ENCODE measurements at regions not wholly inside any gene's neighbourhood (a gene's known extent, or its start where the extent isn't known, plus 50 kb on each side); places are given as distances from the start of the nearest gene placed in this dataset.

DNA sequence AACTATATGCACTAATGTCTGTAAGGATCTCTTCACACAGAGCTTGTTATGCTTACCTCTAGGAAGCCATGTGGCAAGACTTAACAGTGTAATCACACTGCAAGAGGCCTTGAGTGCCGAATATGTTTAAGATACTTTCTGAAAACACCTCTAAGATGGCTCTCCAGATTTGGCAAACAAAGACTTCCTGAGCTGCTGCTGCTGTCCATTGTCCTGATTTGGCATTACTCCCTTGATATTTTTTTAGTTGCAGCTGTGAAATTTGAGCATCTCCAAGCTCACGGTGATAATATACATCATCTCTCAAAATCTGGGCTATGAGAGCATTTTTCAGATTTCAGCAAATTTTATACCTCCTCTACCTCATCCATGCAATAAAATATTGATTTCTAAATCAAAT is 384.5 kb upstream of the CDH6 start:
- Histone ChIP-seq H2BK120ac (ENCODE audit: low read depth, low read length) (no peak overlapping the region), H3K4me1 (ENCODE audit: control insufficient read depth, insufficient read depth, low read depth, low read length) (no peaks in the 10 kb centered on the region), H2BK12ac (ENCODE audit: low read length in 2 of 2) (no peak overlapping the region), H4K91ac (ENCODE audit: low read length) (no peak overlapping the region), H3K79me1 (replicated peaks; ENCODE audit: low read length, poor library complexity, severe bottlenecking) (no peaks in the 10 kb centered on the region), H3K9ac (ENCODE audit: low read length) (no peak overlapping the region), H2BK15ac (ENCODE audit: low read depth, poor library complexity, severe bottlenecking) (no peak overlapping the region), H4K8ac (ENCODE audit: low read length) (no peak overlapping the region), H3K18ac (ENCODE audit: low read depth in 1 of 2, low read length in 2 of 2) (no peak overlapping the region), H3K9me3 (ENCODE audit: control insufficient read depth, low read length) (peaks cover 6% of the 10 kb centered on the region), H2AK5ac (ENCODE audit: low read length, severe bottlenecking) (no peak overlapping the region), H3K4ac (ENCODE audit: low read depth in 1 of 2, low read length in 2 of 2) (no peak overlapping the region), H3K14ac (ENCODE audit: low read length in 2 of 2) (no peak overlapping the region), H2AFZ (ENCODE audit: low read depth, low read length) (no peak overlapping the region), H3K4me3 (ENCODE audit: insufficient read depth in 1 of 2, low read depth in 1 of 2, low read length in 2 of 2) (no peak overlapping the region), H3K23ac (ENCODE audit: low read length in 2 of 2) (no peak overlapping the region), H3K27me3 (ENCODE audit: control insufficient read depth in 1 of 2, insufficient read depth in 1 of 2, low read length in 2 of 2) (no peaks in the 10 kb centered on the region), H3K36me3 (ENCODE audit: control insufficient read depth in 1 of 2, insufficient read depth in 2 of 2, low read depth in 1 of 2, low read length in 2 of 2) (no peaks in the 10 kb centered on the region), H3K4me2 (ENCODE audit: low read length, poor library complexity, severe bottlenecking) (no peak overlapping the region), H3K27ac (ENCODE audit: low read length, poor library complexity, severe bottlenecking) (no peak overlapping the region), H2BK5ac (ENCODE audit: low read depth, low read length, poor library complexity, severe bottlenecking) (no peak overlapping the region)
- WGBS, result 39% methylated on average over 2 of the region's 2 CpGs
- no peak for DNase-seq

DNA sequence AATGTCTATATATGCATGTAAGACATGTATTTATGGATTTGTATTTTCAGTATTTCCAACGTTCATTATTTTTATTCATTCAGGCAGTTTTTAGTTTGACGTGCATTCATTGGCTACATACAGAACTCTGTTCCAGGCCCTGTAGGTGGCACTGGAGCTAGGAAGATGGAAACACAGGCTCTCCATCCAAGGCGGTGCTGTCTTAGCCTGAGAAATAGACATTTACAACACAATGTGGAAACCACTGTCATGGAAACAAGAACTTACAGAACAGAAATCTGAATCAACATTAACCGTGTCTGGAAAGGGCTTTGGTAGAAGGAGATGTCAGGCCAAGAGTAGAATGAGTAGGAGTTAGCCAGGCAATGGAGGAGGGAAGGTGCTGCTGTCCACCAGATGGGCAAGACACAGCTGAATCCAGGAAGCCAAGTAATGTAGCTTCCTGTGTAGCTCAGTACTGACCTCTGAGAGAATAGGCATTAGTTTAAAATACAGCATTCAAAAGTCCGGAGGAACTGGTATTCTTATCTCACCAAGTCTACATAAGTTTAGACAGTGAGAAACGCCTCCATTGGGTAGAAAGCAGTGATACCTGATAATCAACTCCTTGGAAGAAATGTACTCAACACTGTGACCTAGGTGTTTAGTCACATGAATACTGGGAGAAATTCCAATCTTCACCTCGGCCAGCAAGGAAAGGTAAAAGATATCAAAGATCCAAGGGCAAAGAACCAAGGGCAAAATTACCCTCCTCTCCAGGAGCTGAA is 388.6 kb upstream of the CDH6 start:
- no peak overlapping the region for H3K23ac ChIP-seq (ENCODE audit: low read length in 2 of 2)
- no peak overlapping the region for H3K4ac ChIP-seq (ENCODE audit: low read depth in 1 of 2, low read length in 2 of 2)
- no peak overlapping the region for H2BK120ac ChIP-seq (ENCODE audit: low read depth, low read length)
- H3K18ac ChIP-seq (ENCODE audit: low read depth in 1 of 2, low read length in 2 of 2), result no peak overlapping the region
- H2AK5ac ChIP-seq (ENCODE audit: low read length, severe bottlenecking), result no peak overlapping the region
- H3K27ac ChIP-seq (ENCODE audit: low read length, poor library complexity, severe bottlenecking), result no peak overlapping the region
- no peak overlapping the region for H2AFZ ChIP-seq (ENCODE audit: low read depth, low read length)
- no peak overlapping the region for H3K4me2 ChIP-seq (ENCODE audit: low read length, poor library complexity, severe bottlenecking)
- H3K79me1 ChIP-seq (replicated peaks; ENCODE audit: low read length, poor library complexity, severe bottlenecking), result no peaks in the 10 kb centered on the region
- no peak overlapping the region for H2BK15ac ChIP-seq (ENCODE audit: low read depth, poor library complexity, severe bottlenecking)
- H3K9ac ChIP-seq (ENCODE audit: low read length), result no peak overlapping the region
- no peak overlapping the region for H4K8ac ChIP-seq (ENCODE audit: low read length)
- no peaks in the 10 kb centered on the region for H3K27me3 ChIP-seq (ENCODE audit: control insufficient read depth in 1 of 2, insufficient read depth in 1 of 2, low read length in 2 of 2)
- no peak overlapping the region for H4K91ac ChIP-seq (ENCODE audit: low read length)
- DNase-seq, result no peak
- H3K14ac ChIP-seq (ENCODE audit: low read length in 2 of 2), result no peak overlapping the region
- no peaks in the 10 kb centered on the region for H3K4me1 ChIP-seq (ENCODE audit: control insufficient read depth, insufficient read depth, low read depth, low read length)
- WGBS, result 56% methylated on average over 6 of the region's 7 CpGs
- no peak overlapping the region for H3K4me3 ChIP-seq (ENCODE audit: insufficient read depth in 1 of 2, low read depth in 1 of 2, low read length in 2 of 2)
- no peak overlapping the region for H2BK12ac ChIP-seq (ENCODE audit: low read length in 2 of 2)
- H3K36me3 ChIP-seq (ENCODE audit: control insufficient read depth in 1 of 2, insufficient read depth in 2 of 2, low read depth in 1 of 2, low read length in 2 of 2), result no peaks in the 10 kb centered on the region
- H2BK5ac ChIP-seq (ENCODE audit: low read depth, low read length, poor library complexity, severe bottlenecking), result no peak overlapping the region
- peaks cover 6% of the 10 kb centered on the region for H3K9me3 ChIP-seq (ENCODE audit: control insufficient read depth, low read length)

DNA sequence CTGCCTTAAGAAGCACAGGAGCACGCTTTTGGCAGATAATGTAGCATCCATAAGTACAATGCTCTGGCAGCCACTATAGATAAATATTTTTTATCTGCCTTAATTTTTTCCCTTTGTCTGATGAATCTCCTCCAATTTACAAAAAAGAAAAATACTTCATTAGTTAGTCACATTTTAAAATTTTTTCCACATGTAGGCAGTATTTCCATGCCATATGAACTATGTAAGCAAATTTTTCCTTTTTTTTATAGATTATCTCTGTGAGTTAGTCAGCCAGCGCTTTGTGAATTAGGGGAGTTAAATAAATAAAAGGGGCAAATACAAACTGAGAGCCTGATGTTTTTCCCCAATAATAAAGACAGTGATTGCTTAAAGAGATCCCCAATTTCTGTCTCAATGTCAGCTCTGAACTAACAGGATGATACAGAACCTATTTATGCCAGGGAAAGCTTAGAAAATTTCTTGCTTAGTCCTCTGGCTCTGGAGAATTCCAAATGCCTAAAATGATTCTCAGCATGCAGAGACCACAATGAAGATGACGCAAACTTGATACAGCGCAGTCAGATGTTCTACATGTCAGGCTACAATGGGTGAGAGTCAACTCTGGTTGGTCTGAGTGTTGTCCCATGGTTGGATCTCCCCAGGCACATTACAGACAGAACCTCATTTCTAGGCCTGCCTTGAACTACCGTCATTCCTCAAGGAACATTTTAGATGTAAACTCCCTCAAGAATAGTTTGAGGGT is 390.4 kb upstream of the CDH6 start:
- Histone ChIP-seq H3K4me1 (ENCODE audit: control insufficient read depth, insufficient read depth, low read depth, low read length) (no peaks in the 10 kb centered on the region), H3K4ac (ENCODE audit: low read depth in 1 of 2, low read length in 2 of 2) (no peak overlapping the region), H3K79me1 (replicated peaks; ENCODE audit: low read length, poor library complexity, severe bottlenecking) (no peaks in the 10 kb centered on the region), H3K4me2 (ENCODE audit: low read length, poor library complexity, severe bottlenecking) (no peak overlapping the region), H2AK5ac (ENCODE audit: low read length, severe bottlenecking) (no peak overlapping the region), H2BK120ac (ENCODE audit: low read depth, low read length) (no peak overlapping the region), H3K4me3 (ENCODE audit: insufficient read depth in 1 of 2, low read depth in 1 of 2, low read length in 2 of 2) (no peak overlapping the region), H2BK5ac (ENCODE audit: low read depth, low read length, poor library complexity, severe bottlenecking) (no peak overlapping the region), H3K27me3 (ENCODE audit: control insufficient read depth in 1 of 2, insufficient read depth in 1 of 2, low read length in 2 of 2) (no peaks in the 10 kb centered on the region), H3K14ac (ENCODE audit: low read length in 2 of 2) (no peak overlapping the region), H2BK12ac (ENCODE audit: low read length in 2 of 2) (no peak overlapping the region), H4K8ac (ENCODE audit: low read length) (no peak overlapping the region), H3K9me3 (ENCODE audit: control insufficient read depth, low read length) (peaks cover 6% of the 10 kb centered on the region), H3K9ac (ENCODE audit: low read length) (no peak overlapping the region), H4K91ac (ENCODE audit: low read length) (no peak overlapping the region), H3K36me3 (ENCODE audit: control insufficient read depth in 1 of 2, insufficient read depth in 2 of 2, low read depth in 1 of 2, low read length in 2 of 2) (no peaks in the 10 kb centered on the region), H2BK15ac (ENCODE audit: low read depth, poor library complexity, severe bottlenecking) (no peak overlapping the region), H3K23ac (ENCODE audit: low read length in 2 of 2) (no peak overlapping the region), H2AFZ (ENCODE audit: low read depth, low read length) (no peak overlapping the region), H3K27ac (ENCODE audit: low read length, poor library complexity, severe bottlenecking) (no peak overlapping the region), H3K18ac (ENCODE audit: low read depth in 1 of 2, low read length in 2 of 2) (no peak overlapping the region)
- no peak for DNase-seq
- 77% methylated on average over 3 of the region's 5 CpGs for WGBS

DNA sequence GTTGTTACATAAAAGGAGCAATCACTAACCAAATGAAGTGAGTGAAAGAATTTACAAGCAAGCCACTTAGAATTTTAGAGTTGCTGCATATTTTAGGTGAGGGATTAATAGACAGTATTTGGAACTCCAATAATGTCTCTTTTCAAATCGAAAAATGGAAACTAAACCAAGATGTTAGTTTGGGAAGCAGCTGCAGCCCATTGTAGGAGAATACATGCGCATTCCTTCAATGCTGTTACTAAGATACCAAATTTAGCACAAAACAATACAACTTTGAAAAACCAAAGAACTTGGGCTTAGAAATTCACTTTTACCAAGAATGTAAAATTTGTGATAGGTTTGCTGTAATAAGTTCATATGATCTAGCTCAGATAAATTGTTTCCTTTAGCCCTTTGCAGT is 411.8 kb upstream of the CDH6 start:
- H3K4me3 ChIP-seq (ENCODE audit: insufficient read depth in 1 of 2, low read depth in 1 of 2, low read length in 2 of 2), result no peak overlapping the region
- no peak overlapping the region for H2AFZ ChIP-seq (ENCODE audit: low read depth, low read length)
- H4K91ac ChIP-seq (ENCODE audit: low read length), result no peak overlapping the region
- H2BK15ac ChIP-seq (ENCODE audit: low read depth, poor library complexity, severe bottlenecking), result no peak overlapping the region
- H3K4ac ChIP-seq (ENCODE audit: low read depth in 1 of 2, low read length in 2 of 2), result no peak overlapping the region
- no peaks in the 10 kb centered on the region for H3K36me3 ChIP-seq (ENCODE audit: control insufficient read depth in 1 of 2, insufficient read depth in 2 of 2, low read depth in 1 of 2, low read length in 2 of 2)
- no peak overlapping the region for H4K8ac ChIP-seq (ENCODE audit: low read length)
- H2BK120ac ChIP-seq (ENCODE audit: low read depth, low read length), result no peak overlapping the region
- H3K4me2 ChIP-seq (ENCODE audit: low read length, poor library complexity, severe bottlenecking), result no peak overlapping the region
- no peaks in the 10 kb centered on the region for H3K9me3 ChIP-seq (ENCODE audit: control insufficient read depth, low read length)
- no peak overlapping the region for H2AK5ac ChIP-seq (ENCODE audit: low read length, severe bottlenecking)
- no peak overlapping the region for H2BK12ac ChIP-seq (ENCODE audit: low read length in 2 of 2)
- H3K79me1 ChIP-seq (replicated peaks; ENCODE audit: low read length, poor library complexity, severe bottlenecking), result no peaks in the 10 kb centered on the region
- no peak overlapping the region for H3K18ac ChIP-seq (ENCODE audit: low read depth in 1 of 2, low read length in 2 of 2)
- no peak overlapping the region for H2BK5ac ChIP-seq (ENCODE audit: low read depth, low read length, poor library complexity, severe bottlenecking)
- no peaks in the 10 kb centered on the region for H3K27me3 ChIP-seq (ENCODE audit: control insufficient read depth in 1 of 2, insufficient read depth in 1 of 2, low read length in 2 of 2)
- H3K9ac ChIP-seq (ENCODE audit: low read length), result no peak overlapping the region
- no peak for DNase-seq
- no peak overlapping the region for H3K14ac ChIP-seq (ENCODE audit: low read length in 2 of 2)
- H3K27ac ChIP-seq (ENCODE audit: low read length, poor library complexity, severe bottlenecking), result no peak overlapping the region
- no peaks in the 10 kb centered on the region for H3K4me1 ChIP-seq (ENCODE audit: control insufficient read depth, insufficient read depth, low read depth, low read length)
- no peak overlapping the region for H3K23ac ChIP-seq (ENCODE audit: low read length in 2 of 2)
- WGBS, result 75% methylated on average over 1 of the region's 2 CpGs
